Astrocyte (in vitro differentiated cells and primary cell): ENCODE measurements at regions not wholly inside any gene's neighbourhood (a gene's known extent, or its start where the extent isn't known, plus 50 kb on each side); places are given as distances from the start of the nearest gene placed in this dataset.
A peak's percentile ranks its signal among the peaks of the same experiment; 100 is the strongest.

Source experiments
- DNase-seq: peaks from one replicate; pipeline ENCODE4 v3.0.0-alpha.2; 2010; ENCODE audit warnings: low read depth
- FAIRE-seq: peaks from 2 replicates; lab custom pipeline; 2011; peaks lifted over from hg19 to GRCh38; lab: Jason Lieb, UNC
- H2AFZ ChIP-seq: 2 replicates; pipeline ENCODE4 v1.6.0; 2012; ENCODE audit warnings: low read depth, low read length, inconsistent platforms
- H3K27ac ChIP-seq: 2 replicates; pipeline ENCODE4 v1.5.1; 2011; ENCODE audit warnings: low read depth, low read length, inconsistent platforms
- H3K27me3 ChIP-seq: 2 replicates; pipeline ENCODE4 v1.6.0; 2011; ENCODE audit warnings: low read length, inconsistent platforms; ENCODE audit not compliant: insufficient read depth
- H3K36me3 ChIP-seq: 2 replicates; pipeline ENCODE4 v1.5.1; 2011; ENCODE audit warnings: low read length, inconsistent platforms; ENCODE audit not compliant: insufficient read depth
- H3K4me1 ChIP-seq: 2 replicates; pipeline ENCODE4 v1.5.1; 2011; ENCODE audit warnings: low read length, inconsistent platforms; ENCODE audit not compliant: insufficient read depth
- H3K4me2 ChIP-seq: 2 replicates; pipeline ENCODE4 v1.6.0; 2012; ENCODE audit warnings: low read length, inconsistent platforms
- H3K4me3 ChIP-seq: 2 replicates; pipeline ENCODE4 v1.5.1; 2011; ENCODE audit warnings: low read depth, mild to moderate bottlenecking, low read length, inconsistent platforms; ENCODE audit not compliant: insufficient read depth
- H3K79me2 ChIP-seq: 2 replicates; pipeline ENCODE4 v1.6.0; 2012; ENCODE audit warnings: mild to moderate bottlenecking, low read length, inconsistent platforms; ENCODE audit not compliant: insufficient read depth
- H3K9ac ChIP-seq: 2 replicates; pipeline ENCODE4 v1.6.0; 2012; ENCODE audit warnings: mild to moderate bottlenecking, low read length, inconsistent platforms
- H3K9me3 ChIP-seq: 2 replicates; pipeline ENCODE4 v1.5.1; 2012; ENCODE audit warnings: low read depth, mild to moderate bottlenecking, low read length, inconsistent platforms; ENCODE audit not compliant: insufficient read depth
- H4K20me1 ChIP-seq: 2 replicates; pipeline ENCODE4 v1.6.0; 2012; ENCODE audit warnings: low read length, inconsistent platforms; ENCODE audit not compliant: insufficient read depth
- H3K27ac Mint-ChIP-seq: one replicate; pipeline ENCODE4 v1.8.0; 2021; ENCODE audit warnings: mild to moderate bottlenecking, mixed read lengths; ENCODE audit not compliant: unreplicated experiment
- H3K27me3 Mint-ChIP-seq: one replicate; pipeline ENCODE4 v1.8.0; 2021; ENCODE audit warnings: low read depth, mixed read lengths; ENCODE audit not compliant: unreplicated experiment
- H3K36me3 Mint-ChIP-seq: one replicate; pipeline ENCODE4 v1.8.0; 2021; ENCODE audit warnings: low read depth, mixed read lengths; ENCODE audit not compliant: unreplicated experiment
- H3K4me1 Mint-ChIP-seq: one replicate; pipeline ENCODE4 v1.8.0; 2021; ENCODE audit warnings: low read depth, mixed read lengths; ENCODE audit not compliant: unreplicated experiment
- H3K4me3 Mint-ChIP-seq: one replicate; pipeline ENCODE4 v1.8.0; 2021; ENCODE audit warnings: mild to moderate bottlenecking, moderate library complexity, mixed read lengths; ENCODE audit not compliant: unreplicated experiment
- H3K9me3 Mint-ChIP-seq: one replicate; pipeline ENCODE4 v1.8.0; 2021; ENCODE audit warnings: mild to moderate bottlenecking, mixed read lengths; ENCODE audit not compliant: unreplicated experiment
- CTCF ChIP-seq: IDR thresholded peaks from 2 replicates; pipeline ENCODE4 v1.5.1; 2011; ENCODE audit warnings: low read depth, mild to moderate bottlenecking, inconsistent platforms, low read length, moderate library complexity; ENCODE audit not compliant: insufficient read depth
- EZH2 ChIP-seq: IDR thresholded peaks from 2 replicates; pipeline ENCODE4 v1.6.1; 2012; ENCODE audit warnings: mild to moderate bottlenecking, low read length, inconsistent platforms; ENCODE audit not compliant: insufficient read depth

- Mint-ChIP-seq H3K4me3 (no peak overlapping the region), H3K27ac (no peak overlapping the region)
- H3K27ac ChIP-seq = no peak overlapping the region
Measured at GRCh38 chr16:80056324-80056723, 455.8 kb upstream of the MAF start.

GRCh38 chr16:80055831-80056230 lies 455.3 kb upstream of the MAF start:
- H3K36me3 ChIP-seq = no peaks in the 10 kb centered on the region
- no peaks in the 10 kb centered on the region for H4K20me1 ChIP-seq
- Mint-ChIP-seq H3K27ac (peak overlapping the region; percentile 48), H3K4me3 (no peak overlapping the region), H3K27me3 (peaks cover 6% of the 10 kb centered on the region), H3K9me3 (no peaks in the 10 kb centered on the region), H3K4me1 (no peaks in the 10 kb centered on the region), H3K36me3 (no peaks in the 10 kb centered on the region)
- H3K9ac ChIP-seq = no peak overlapping the region
- H3K9me3 ChIP-seq = no peaks in the 10 kb centered on the region
- H3K27ac ChIP-seq = no peak overlapping the region
- H3K27me3 ChIP-seq = peaks cover 3% of the 10 kb centered on the region
- no peak overlapping the region for H3K4me2 ChIP-seq
- FAIRE-seq = no peak
- H3K79me2 ChIP-seq = no peaks in the 10 kb centered on the region
- no peak overlapping the region for H3K4me3 ChIP-seq
- no peaks in the 10 kb centered on the region for H3K4me1 ChIP-seq
- TF ChIP-seq CTCF = no peak
- TF ChIP-seq EZH2 = no peak
- H2AFZ ChIP-seq = no peak overlapping the region
- DNase-seq = no peak

More at GRCh38 chr16:80056324-80056723, 455.8 kb upstream of the MAF start:
- H3K4me2 ChIP-seq = no peak overlapping the region
- peak; percentile 19 for DNase-seq
- Mint-ChIP-seq H3K9me3 (no peaks in the 10 kb centered on the region), H3K27me3 (peaks cover 6% of the 10 kb centered on the region), H3K4me1 (no peaks in the 10 kb centered on the region), H3K36me3 (no peaks in the 10 kb centered on the region)
- no peak overlapping the region for H2AFZ ChIP-seq
- H4K20me1 ChIP-seq = no peaks in the 10 kb centered on the region
- H3K4me1 ChIP-seq = no peaks in the 10 kb centered on the region
- no peak for FAIRE-seq
- H3K27me3 ChIP-seq = peaks cover 3% of the 10 kb centered on the region
- no peaks in the 10 kb centered on the region for H3K79me2 ChIP-seq
- H3K9me3 ChIP-seq = no peaks in the 10 kb centered on the region
- no peaks in the 10 kb centered on the region for H3K36me3 ChIP-seq
- TF ChIP-seq CTCF = no peak
- no peak for TF ChIP-seq EZH2
- H3K4me3 ChIP-seq = no peak overlapping the region
- H3K9ac ChIP-seq = no peak overlapping the region

- no peak overlapping the region for H2AFZ ChIP-seq
- no peaks in the 10 kb centered on the region for H3K9me3 Mint-ChIP-seq
- H3K27me3 Mint-ChIP-seq = peaks cover 6% of the 10 kb centered on the region
- H3K4me3 ChIP-seq = no peak overlapping the region
- H3K36me3 ChIP-seq = no peaks in the 10 kb centered on the region
- H3K27me3 ChIP-seq = peaks cover 3% of the 10 kb centered on the region
- no peak overlapping the region for H3K27ac Mint-ChIP-seq
- DNase-seq (no peak), FAIRE-seq (no peak)
- H3K4me2 ChIP-seq = no peak overlapping the region
- H3K4me3 Mint-ChIP-seq = no peak overlapping the region
- no peak overlapping the region for H3K27ac ChIP-seq
- no peaks in the 10 kb centered on the region for H3K9me3 ChIP-seq
- no peak overlapping the region for H3K9ac ChIP-seq
- no peaks in the 10 kb centered on the region for H3K4me1 ChIP-seq
- no peaks in the 10 kb centered on the region for H4K20me1 ChIP-seq
- no peaks in the 10 kb centered on the region for H3K4me1 Mint-ChIP-seq
- TF ChIP-seq CTCF (no peak), EZH2 (no peak)
- H3K36me3 Mint-ChIP-seq = no peaks in the 10 kb centered on the region
- no peaks in the 10 kb centered on the region for H3K79me2 ChIP-seq
Measured at GRCh38 chr16:80054647-80055046, 454.1 kb upstream of the MAF start.
